Tibial nerve (tissue), 4 donors: ENCODE measurements at regions not wholly inside any gene's neighbourhood (a gene's known extent, or its start where the extent isn't known, plus 50 kb on each side); places are given as distances from the start of the nearest gene placed in this dataset.

Source experiments
- DNase-seq, 2 donors: peaks; one replicate each; pipeline ENCODE4 v3.0.0-alpha.2; 2019; ENCODE audit warnings: low spot score in 2 of 2
- H3K27ac ChIP-seq, 4 donors: fragments of 200-600 bp; sonication (generic) in 3 of 4; one replicate each; pipeline ENCODE4 v1.5.1; 2017 to 2019; ENCODE audit warnings: mild to moderate bottlenecking in 1 of 4
- H3K27me3 ChIP-seq, 2 donors: fragments of 200-600 bp; sonication (generic) in 1 of 2; one replicate each; pipeline versions ENCODE4 v1.5.1 to v1.6.0; 2017 to 2019
- H3K36me3 ChIP-seq, 3 donors: fragments of 200-600 bp; sonication (generic); one replicate each; pipeline ENCODE4 v1.5.1; 2018 to 2019
- H3K4me1 ChIP-seq, 4 donors: fragments of 200-600 bp; sonication (generic) in 3 of 4; one replicate each; pipeline ENCODE4 v1.5.1; 2017 to 2019
- H3K4me3 ChIP-seq, 4 donors: fragments of 200-600 bp; sonication (generic) in 3 of 4; one replicate each; pipeline ENCODE4 v1.5.1; 2017 to 2019; ENCODE audit warnings: mild to moderate bottlenecking in 1 of 4, moderate library complexity in 1 of 4
- H3K9me3 ChIP-seq, 4 donors: fragments of 200-600 bp; sonication (generic) in 3 of 4; one replicate each; pipeline ENCODE4 v1.5.1; 2017 to 2019
- EP300 ChIP-seq, 2 donors: sonication (generic); formaldehyde crosslinking; IDR thresholded peaks; one replicate each; pipeline ENCODE4 v1.6.1; 2017; ENCODE audit warnings: antibody characterized with exemption in 2 of 2, mild to moderate bottlenecking in 1 of 2
- POLR2A ChIP-seq, 2 donors: fragments of 450-650 bp; IDR thresholded peaks; one replicate each; pipeline ENCODE4 v1.6.1; 2017; ENCODE audit warnings: antibody characterized with exemption in 2 of 2, mild to moderate bottlenecking in 2 of 2, moderate library complexity in 2 of 2
- WGBS, 2 donors: methylation state at CpG; one replicate each; pipeline ENCODE4 v1.1.5; 2018; 5-methylcytosine and 5-hydroxymethylcytosine counted together
- TF ChIP-seq, protein P1 (sequence below), 5 experiments: fragments of 200-600 bp in 3 of 5; fragments of 450-650 bp in 2 of 5; sonication (generic) in 3 of 5; IDR thresholded peaks; one replicate each; pipeline ENCODE4 v1.5.1; 2016 to 2019; ENCODE audit warnings: antibody characterized with exemption in 5 of 5, mild to moderate bottlenecking in 3 of 5, moderate library complexity in 2 of 5

- TF ChIP-seq EP300 (IDR thresholded peaks at IDR 0.05) (no peak), POLR2A (IDR thresholded peaks at IDR 0.05) (no peak)
- TF ChIP-seq, protein P1, sequence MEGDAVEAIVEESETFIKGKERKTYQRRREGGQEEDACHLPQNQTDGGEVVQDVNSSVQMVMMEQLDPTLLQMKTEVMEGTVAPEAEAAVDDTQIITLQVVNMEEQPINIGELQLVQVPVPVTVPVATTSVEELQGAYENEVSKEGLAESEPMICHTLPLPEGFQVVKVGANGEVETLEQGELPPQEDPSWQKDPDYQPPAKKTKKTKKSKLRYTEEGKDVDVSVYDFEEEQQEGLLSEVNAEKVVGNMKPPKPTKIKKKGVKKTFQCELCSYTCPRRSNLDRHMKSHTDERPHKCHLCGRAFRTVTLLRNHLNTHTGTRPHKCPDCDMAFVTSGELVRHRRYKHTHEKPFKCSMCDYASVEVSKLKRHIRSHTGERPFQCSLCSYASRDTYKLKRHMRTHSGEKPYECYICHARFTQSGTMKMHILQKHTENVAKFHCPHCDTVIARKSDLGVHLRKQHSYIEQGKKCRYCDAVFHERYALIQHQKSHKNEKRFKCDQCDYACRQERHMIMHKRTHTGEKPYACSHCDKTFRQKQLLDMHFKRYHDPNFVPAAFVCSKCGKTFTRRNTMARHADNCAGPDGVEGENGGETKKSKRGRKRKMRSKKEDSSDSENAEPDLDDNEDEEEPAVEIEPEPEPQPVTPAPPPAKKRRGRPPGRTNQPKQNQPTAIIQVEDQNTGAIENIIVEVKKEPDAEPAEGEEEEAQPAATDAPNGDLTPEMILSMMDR (IDR thresholded peaks at IDR 0.05), result no peak
- Histone ChIP-seq H3K9me3 (no peaks in the 10 kb centered on the region), H3K4me1 (no peaks in the 10 kb centered on the region), H3K36me3 (no peaks in the 10 kb centered on the region), H3K27me3 (no peaks in the 10 kb centered on the region), H3K27ac (no peak overlapping the region), H3K4me3 (no peak overlapping the region)
- no peak for DNase-seq
- 56 to 67% methylated on average over 6 of the region's 6 CpGs for WGBS, 2 donors
These were observed 221.6 kb upstream of the SLC30A5 start for GRCh38 chr5:68872088-68872839.

DNA sequence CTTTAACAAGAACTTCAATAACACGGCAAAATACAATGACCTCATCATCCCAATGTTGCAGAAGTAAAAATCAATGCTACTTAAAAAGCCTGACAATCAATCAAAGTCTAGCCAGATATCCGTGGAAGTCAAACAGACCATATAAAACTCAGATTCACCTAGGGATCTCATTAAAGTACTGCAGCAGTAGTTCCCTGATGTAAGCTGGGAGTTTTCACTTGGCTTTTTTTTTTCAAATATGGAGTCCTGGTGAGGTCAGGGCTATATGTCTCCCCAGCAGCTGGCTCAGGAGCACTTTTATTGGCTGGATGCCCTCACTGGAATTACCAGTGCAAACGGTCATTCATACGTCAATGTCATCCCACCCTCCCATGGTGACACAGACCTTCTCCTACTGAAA, 220.6 kb upstream of the SLC30A5 start:
- Histone ChIP-seq H3K27me3 (no peaks in the 10 kb centered on the region), H3K4me1 (no peaks in the 10 kb centered on the region), H3K36me3 (no peaks in the 10 kb centered on the region), H3K9me3 (no peaks in the 10 kb centered on the region), H3K4me3 (no peak overlapping the region), H3K27ac (no peak overlapping the region)
- no peak for DNase-seq
- no peak for TF ChIP-seq EP300 (IDR thresholded peaks at IDR 0.05)
- TF ChIP-seq, protein P1 (IDR thresholded peaks at IDR 0.05), result no peak
- no peak for TF ChIP-seq POLR2A (IDR thresholded peaks at IDR 0.05)
- WGBS, 2 donors, result 55 to 58% methylated on average over 4 of the region's 4 CpGs

DNA sequence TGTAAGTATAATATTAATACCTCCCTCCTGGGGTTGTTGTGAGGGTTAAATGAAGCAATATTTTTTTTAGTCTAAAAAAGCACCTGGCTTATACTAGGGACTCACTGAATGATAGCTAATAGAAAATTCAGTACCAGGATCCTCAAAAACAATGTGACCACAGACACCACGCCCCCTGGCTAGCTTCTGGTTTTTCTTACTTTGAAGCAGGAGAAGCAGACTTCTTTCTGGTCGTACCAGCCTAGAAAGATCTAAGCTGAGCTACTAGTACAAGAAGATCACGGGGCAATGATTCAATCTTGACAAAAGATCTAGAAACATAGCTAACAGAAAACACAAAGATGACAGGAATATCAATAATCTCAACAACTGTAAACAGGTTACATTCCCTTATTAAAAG, 218.5 kb upstream of the SLC30A5 start:
- Histone ChIP-seq H3K27me3 (no peaks in the 10 kb centered on the region), H3K4me3 (no peak overlapping the region), H3K9me3 (no peaks in the 10 kb centered on the region), H3K4me1 (no peaks in the 10 kb centered on the region), H3K27ac (no peak overlapping the region), H3K36me3 (no peaks in the 10 kb centered on the region)
- 81 to 83% methylated on average over 3 of the region's 3 CpGs for WGBS, 2 donors
- TF ChIP-seq POLR2A (IDR thresholded peaks at IDR 0.05) (no peak), EP300 (IDR thresholded peaks at IDR 0.05) (no peak)
- TF ChIP-seq, protein P1 (IDR thresholded peaks at IDR 0.05), result no peak
- no peak for DNase-seq

GRCh38 chr5:68883436-68883835, 210.4 kb upstream of the SLC30A5 start:
- no peak overlapping the region for H3K27ac ChIP-seq
- H3K4me1 ChIP-seq, result peaks cover 0 to 7% (median 0%) of the 10 kb centered on the region in 4 donors
- no peak for DNase-seq
- TF ChIP-seq EP300 (IDR thresholded peaks at IDR 0.05) (no peak), POLR2A (IDR thresholded peaks at IDR 0.05) (no peak)
- TF ChIP-seq, protein P1 (IDR thresholded peaks at IDR 0.05), result no peak
- no peaks in the 10 kb centered on the region for H3K9me3 ChIP-seq
- no peaks in the 10 kb centered on the region for H3K36me3 ChIP-seq
- WGBS, 2 donors, result 69 to 78% methylated on average over 8 of the region's 8 CpGs
- H3K4me3 ChIP-seq, result no peak overlapping the region
- no peaks in the 10 kb centered on the region for H3K27me3 ChIP-seq

DNA sequence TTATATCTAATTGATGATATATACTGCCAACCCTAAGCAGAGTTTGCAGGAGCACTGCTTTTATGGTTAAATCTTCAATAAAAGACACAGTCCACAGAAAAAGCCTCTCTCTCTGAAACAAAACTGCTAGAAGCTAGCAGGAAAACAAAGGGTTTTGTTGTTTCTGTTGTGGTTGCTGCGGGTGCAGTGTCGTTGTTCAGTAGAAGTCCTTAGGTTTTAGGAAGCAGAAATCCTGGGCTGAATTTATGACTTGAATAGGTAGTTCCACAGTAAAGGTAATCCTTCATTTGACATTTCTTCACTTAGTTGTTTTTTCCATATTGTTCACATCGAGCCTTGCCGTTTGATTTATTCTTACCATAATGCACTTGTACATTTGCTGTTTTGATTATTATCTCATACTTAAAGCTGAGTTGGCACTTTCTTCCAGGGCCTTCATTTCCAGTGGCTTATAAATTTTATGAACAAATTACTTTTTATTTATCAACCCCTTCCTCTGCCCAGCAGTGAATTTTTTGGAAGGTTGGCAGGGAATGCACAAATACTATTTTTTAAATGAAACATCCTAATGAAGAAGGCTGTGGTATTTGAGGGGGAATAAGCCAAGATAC, 209.6 kb upstream of the SLC30A5 start:
- TF ChIP-seq EP300 (IDR thresholded peaks at IDR 0.05), result no peak
- TF ChIP-seq, protein P1 (IDR thresholded peaks at IDR 0.05), result no peak
- Histone ChIP-seq H3K4me3 (no peak overlapping the region), H3K27me3 (no peaks in the 10 kb centered on the region), H3K27ac (no peak overlapping the region), H3K4me1 (peaks cover 0 to 7% (median 0%) of the 10 kb centered on the region in 4 donors), H3K36me3 (no peaks in the 10 kb centered on the region), H3K9me3 (no peaks in the 10 kb centered on the region)
- 18 to 31% methylated on average over 4 of the region's 4 CpGs for WGBS, 2 donors
- no peak for DNase-seq
